CD14-positive monocyte (primary cell): ENCODE measurements at regions not wholly inside any gene's neighbourhood (a gene's known extent, or its start where the extent isn't known, plus 50 kb on each side); places are given as distances from the start of the nearest gene placed in this dataset.

ENCODE experiments used
- DNase-seq, 3 donors: peaks; one replicate each; pipeline ENCODE4 v3.0.0-alpha.2; 2011 to 2022
- H2AFZ ChIP-seq: 2 replicates; pipeline ENCODE4 v1.6.0; 2012; ENCODE audit warnings: mild to moderate bottlenecking, low read depth, low read length, inconsistent platforms; ENCODE audit not compliant: insufficient read depth, poor library complexity, severe bottlenecking
- H3K27ac ChIP-seq, 2 donors: 1 replicate in 1 of 2; 2 replicates in 1 of 2; pipeline ENCODE4 v1.5.1; 2012 to 2013; ENCODE audit warnings: low read length in 2 of 2, control low read depth in 1 of 2, inconsistent platforms in 1 of 2, low read depth in 1 of 2, mild to moderate bottlenecking in 1 of 2
- H3K27me3 ChIP-seq, 2 donors: one replicate each; pipeline versions ENCODE4 v1.6.0 to v1.6.1; 2011 to 2013; ENCODE audit warnings: low read length in 2 of 2; ENCODE audit not compliant: control insufficient read depth in 2 of 2, insufficient read depth in 2 of 2
- H3K36me3 ChIP-seq, 2 donors: replicated peaks in 1 of 2; 1 replicate in 1 of 2; 2 replicates in 1 of 2; pipeline versions ENCODE4 v1.5.1 to v1.6.1; 2012 to 2013; ENCODE audit warnings: low read length in 2 of 2, control low read depth in 1 of 2, inconsistent platforms in 1 of 2, mild to moderate bottlenecking in 1 of 2; ENCODE audit not compliant: insufficient read depth in 2 of 2, control insufficient read depth in 1 of 2
- H3K4me1 ChIP-seq, 2 donors: 1 replicate in 1 of 2; 2 replicates in 1 of 2; pipeline versions ENCODE4 v1.5.1 to v1.6.1; 2012 to 2013; ENCODE audit warnings: low read length in 2 of 2, control low read depth in 1 of 2, inconsistent platforms in 1 of 2, mild to moderate bottlenecking in 1 of 2, moderate library complexity in 1 of 2; ENCODE audit not compliant: insufficient read depth in 2 of 2, control insufficient read depth in 1 of 2
- H3K4me2 ChIP-seq: replicated peaks from 2 replicates; pipeline ENCODE3; 2012; ENCODE audit warnings: low read length, moderate library complexity, mild to moderate bottlenecking; ENCODE audit not compliant: poor library complexity, severe bottlenecking; ENCODE audit errors: extremely low read depth
- H3K4me3 ChIP-seq, 3 experiments: fragments of 200-600 bp in 1 of 3; sonication (generic) in 1 of 3; replicated peaks in 1 of 3; 1 replicate in 2 of 3; 2 replicates in 1 of 3; pipeline ENCODE4 v1.5.1; 2011 to 2013; ENCODE audit warnings: low read length in 3 of 3, mild to moderate bottlenecking in 3 of 3, control low read depth in 2 of 3, low read depth in 2 of 3, inconsistent platforms in 1 of 3, moderate library complexity in 1 of 3
- H3K79me2 ChIP-seq: 2 replicates; pipeline ENCODE4 v1.6.0; 2012; ENCODE audit warnings: mild to moderate bottlenecking, control low read depth, inconsistent platforms, low read length, moderate library complexity; ENCODE audit not compliant: insufficient read depth
- H3K9ac ChIP-seq: 2 replicates; pipeline ENCODE4 v1.6.0; 2017; ENCODE audit warnings: low read length, mild to moderate bottlenecking; ENCODE audit not compliant: insufficient read depth, poor library complexity, severe bottlenecking
- H3K9me3 ChIP-seq, 2 donors: replicated peaks in 1 of 2; 1 replicate in 1 of 2; 2 replicates in 1 of 2; pipeline versions ENCODE4 v1.5.1 to v1.6.1; 2012 to 2013; ENCODE audit warnings: low read length in 2 of 2, control low read depth in 1 of 2; ENCODE audit not compliant: control insufficient read depth in 1 of 2, insufficient read depth in 1 of 2
- H4K20me1 ChIP-seq: 2 replicates; pipeline ENCODE4 v1.6.0; 2012; ENCODE audit warnings: mild to moderate bottlenecking, low read length, control low read depth, moderate library complexity; ENCODE audit not compliant: insufficient read depth
- H3K27ac Mint-ChIP-seq, 7 donors: one replicate each; pipeline ENCODE4 v1.8.0; 2020; ENCODE audit warnings: mild to moderate bottlenecking in 7 of 7, mixed read lengths in 7 of 7, moderate library complexity in 6 of 7, inconsistent platforms in 2 of 7
- H3K27me3 Mint-ChIP-seq, 3 donors: one replicate each; pipeline ENCODE4 v1.8.0; 2021 to 2022; ENCODE audit warnings: low read depth in 3 of 3, mild to moderate bottlenecking in 3 of 3, mixed read lengths in 3 of 3, moderate library complexity in 3 of 3, inconsistent platforms in 1 of 3
- H3K36me3 Mint-ChIP-seq, 2 donors: one replicate each; pipeline ENCODE4 v1.8.0; 2020; ENCODE audit warnings: mixed read lengths in 2 of 2, inconsistent platforms in 1 of 2, mild to moderate bottlenecking in 1 of 2
- H3K4me1 Mint-ChIP-seq: one replicate; pipeline ENCODE4 v1.8.0; 2020; ENCODE audit warnings: mild to moderate bottlenecking, mixed read lengths
- H3K4me3 Mint-ChIP-seq, 2 donors: one replicate each; pipeline ENCODE4 v1.8.0; 2020; ENCODE audit warnings: mild to moderate bottlenecking in 2 of 2, mixed read lengths in 2 of 2, moderate library complexity in 1 of 2
- H3K9me3 Mint-ChIP-seq, 7 donors: one replicate each; pipeline ENCODE4 v1.8.0; 2020 to 2022; ENCODE audit warnings: mixed read lengths in 7 of 7, mild to moderate bottlenecking in 6 of 7, moderate library complexity in 6 of 7, inconsistent platforms in 2 of 7
- CTCF ChIP-seq: fragments of 200-600 bp; IDR thresholded peaks from one replicate; pipeline ENCODE4 v1.8.0; 2022; ENCODE audit warnings: antibody characterized with exemption, mild to moderate bottlenecking
- WGBS: methylation state at CpG from one replicate; pipeline ENCODE4 v1.1.5; 2013; ENCODE audit warnings: missing lambda C conversion rate; ENCODE audit not compliant: insufficient coverage; 5-methylcytosine and 5-hydroxymethylcytosine counted together
- intact Hi-C, 2 donors: fragments of 100-400 bp; cut with micrococcal nuclease; formaldehyde crosslinking; loops; one replicate each; pipeline versions ENCODE4 v1.15.0 to v1.15.1; 2023

- Histone ChIP-seq H3K4me1 (no peaks in the 10 kb centered on the region), H3K4me3 (no peak overlapping the region), H3K4me2 (no peak overlapping the region), H3K9me3 (no peaks in the 10 kb centered on the region), H4K20me1 (no peaks in the 10 kb centered on the region), H2AFZ (no peak overlapping the region), H3K9ac (no peak overlapping the region), H3K36me3 (no peaks in the 10 kb centered on the region), H3K27me3 (no peaks in the 10 kb centered on the region), H3K27ac (no peak overlapping the region), H3K79me2 (no peaks in the 10 kb centered on the region)
- Mint-ChIP-seq H3K27me3 (peaks cover 3 to 8% (median 4%) of the 10 kb centered on the region in 3 donors), H3K9me3 (peaks cover 0 to 2% (median 0%) of the 10 kb centered on the region in 7 donors), H3K4me1 (no peaks in the 10 kb centered on the region), H3K36me3 (no peaks in the 10 kb centered on the region), H3K4me3 (no peak overlapping the region), H3K27ac (no peak overlapping the region)
- no peak for DNase-seq
- no peak for TF ChIP-seq CTCF
- 89% methylated on average over 5 of the region's 6 CpGs for WGBS
- intact Hi-C loops, result no loop called here
Measured at GRCh38 chr11:134683860-134684259, 271.8 kb upstream of the B3GAT1 start.

GRCh38 chr11:134682577-134682976 is 270.5 kb upstream of the B3GAT1 start:
- Mint-ChIP-seq H3K27me3 (peaks cover 3 to 8% (median 4%) of the 10 kb centered on the region in 3 donors), H3K36me3 (no peaks in the 10 kb centered on the region), H3K4me3 (no peak overlapping the region), H3K4me1 (no peaks in the 10 kb centered on the region), H3K27ac (no peak overlapping the region), H3K9me3 (peaks cover 0 to 2% (median 0%) of the 10 kb centered on the region in 7 donors)
- TF ChIP-seq CTCF, result no peak
- no peaks in the 10 kb centered on the region for H3K27me3 ChIP-seq
- no peaks in the 10 kb centered on the region for H3K36me3 ChIP-seq
- H3K27ac ChIP-seq, result no peak overlapping the region
- intact Hi-C loops, result no loop called here
- H3K9ac ChIP-seq, result no peak overlapping the region
- H3K4me2 ChIP-seq, result no peak overlapping the region
- H2AFZ ChIP-seq, result no peak overlapping the region
- H4K20me1 ChIP-seq, result no peaks in the 10 kb centered on the region
- no peak for DNase-seq
- WGBS, result 95% methylated on average over 7 of the region's 12 CpGs
- no peaks in the 10 kb centered on the region for H3K4me1 ChIP-seq
- H3K79me2 ChIP-seq, result no peaks in the 10 kb centered on the region
- no peak overlapping the region for H3K4me3 ChIP-seq
- no peaks in the 10 kb centered on the region for H3K9me3 ChIP-seq
